ENCODE measurements at regions not wholly inside any gene's neighbourhood (a gene's known extent, or its start where the extent isn't known, plus 50 kb on each side); places are given as distances from the start of the nearest gene placed in this dataset.

GRCh38 chr12:58202933-58203718, 261.8 kb downstream of the ATP23 start:
- Histone ChIP-seq H3K27ac (ENCODE audit: low read depth, low read length) (no peak overlapping the region), H3K4me1 (ENCODE audit: insufficient read depth, low read length) (no peaks in the 10 kb centered on the region), H3K36me3 (ENCODE audit: insufficient read depth, low read length) (no peaks in the 10 kb centered on the region), H3K9me3 (ENCODE audit: low read length) (no peaks in the 10 kb centered on the region), H3K9ac (ENCODE audit: low read length) (no peak overlapping the region), H3K4me3 (ENCODE audit: low read depth in 1 of 2, low read length in 2 of 2) (no peak overlapping the region), H3K27me3 (ENCODE audit: control insufficient read depth in 1 of 2, insufficient read depth in 2 of 2, low read length in 2 of 2) (no peaks in the 10 kb centered on the region)

GRCh38 chr12:58204071-58204470, 262.7 kb downstream of the ATP23 start:
- Histone ChIP-seq H3K4me1 (ENCODE audit: insufficient read depth, low read length) (no peaks in the 10 kb centered on the region), H3K9ac (ENCODE audit: low read length) (no peak overlapping the region), H3K27ac (ENCODE audit: low read depth, low read length) (no peak overlapping the region), H3K9me3 (ENCODE audit: low read length) (no peaks in the 10 kb centered on the region), H3K36me3 (ENCODE audit: insufficient read depth, low read length) (no peaks in the 10 kb centered on the region), H3K4me3 (ENCODE audit: low read depth in 1 of 2, low read length in 2 of 2) (no peak overlapping the region), H3K27me3 (ENCODE audit: control insufficient read depth in 1 of 2, insufficient read depth in 2 of 2, low read length in 2 of 2) (no peaks in the 10 kb centered on the region)

- H3K36me3 ChIP-seq (ENCODE audit: insufficient read depth, low read length) = no peaks in the 10 kb centered on the region
- H3K4me1 ChIP-seq (ENCODE audit: insufficient read depth, low read length) = no peaks in the 10 kb centered on the region
- no peaks in the 10 kb centered on the region for H3K27me3 ChIP-seq (ENCODE audit: control insufficient read depth in 1 of 2, insufficient read depth in 2 of 2, low read length in 2 of 2)
- H3K9ac ChIP-seq (ENCODE audit: low read length) = no peak overlapping the region
- H3K27ac ChIP-seq (ENCODE audit: low read depth, low read length) = no peak overlapping the region
- H3K9me3 ChIP-seq (ENCODE audit: low read length) = no peaks in the 10 kb centered on the region
- no peak overlapping the region for H3K4me3 ChIP-seq (ENCODE audit: low read depth in 1 of 2, low read length in 2 of 2)
Measured at GRCh38 chr12:58206876-58207275, 265.5 kb downstream of the ATP23 start.

GRCh38 chr12:58211211-58211610, 269.8 kb downstream of the ATP23 start:
- Histone ChIP-seq H3K9me3 (ENCODE audit: low read length) (no peaks in the 10 kb centered on the region), H3K9ac (ENCODE audit: low read length) (no peak overlapping the region), H3K27me3 (ENCODE audit: control insufficient read depth in 1 of 2, insufficient read depth in 2 of 2, low read length in 2 of 2) (no peaks in the 10 kb centered on the region), H3K4me1 (ENCODE audit: insufficient read depth, low read length) (no peaks in the 10 kb centered on the region), H3K27ac (ENCODE audit: low read depth, low read length) (no peak overlapping the region), H3K36me3 (ENCODE audit: insufficient read depth, low read length) (no peaks in the 10 kb centered on the region), H3K4me3 (ENCODE audit: low read depth in 1 of 2, low read length in 2 of 2) (no peak overlapping the region)

- no peak overlapping the region for H3K27ac ChIP-seq (ENCODE audit: low read depth, low read length)
- no peak overlapping the region for H3K4me3 ChIP-seq (ENCODE audit: low read depth in 1 of 2, low read length in 2 of 2)
- H3K36me3 ChIP-seq (ENCODE audit: insufficient read depth, low read length) = no peaks in the 10 kb centered on the region
- no peaks in the 10 kb centered on the region for H3K4me1 ChIP-seq (ENCODE audit: insufficient read depth, low read length)
- H3K9me3 ChIP-seq (ENCODE audit: low read length) = no peaks in the 10 kb centered on the region
- no peak overlapping the region for H3K9ac ChIP-seq (ENCODE audit: low read length)
- H3K27me3 ChIP-seq (ENCODE audit: control insufficient read depth in 1 of 2, insufficient read depth in 2 of 2, low read length in 2 of 2) = no peaks in the 10 kb centered on the region
Measured at GRCh38 chr12:58217130-58217529, 275.8 kb downstream of the ATP23 start.

- H3K4me1 ChIP-seq (ENCODE audit: insufficient read depth, low read length) = no peaks in the 10 kb centered on the region
- no peak overlapping the region for H3K9ac ChIP-seq (ENCODE audit: low read length)
- no peaks in the 10 kb centered on the region for H3K27me3 ChIP-seq (ENCODE audit: control insufficient read depth in 1 of 2, insufficient read depth in 2 of 2, low read length in 2 of 2)
- H3K27ac ChIP-seq (ENCODE audit: low read depth, low read length) = no peak overlapping the region
- H3K4me3 ChIP-seq (ENCODE audit: low read depth in 1 of 2, low read length in 2 of 2) = no peak overlapping the region
- H3K9me3 ChIP-seq (ENCODE audit: low read length) = no peaks in the 10 kb centered on the region
- H3K36me3 ChIP-seq (ENCODE audit: insufficient read depth, low read length) = no peaks in the 10 kb centered on the region
Measured at GRCh38 chr12:58224536-58225105, 283.3 kb downstream of the ATP23 start.

GRCh38 chr12:58225203-58225877, 284.0 kb downstream of the ATP23 start:
- Histone ChIP-seq H3K4me3 (ENCODE audit: low read depth in 1 of 2, low read length in 2 of 2) (no peak overlapping the region), H3K4me1 (ENCODE audit: insufficient read depth, low read length) (no peaks in the 10 kb centered on the region), H3K9me3 (ENCODE audit: low read length) (no peaks in the 10 kb centered on the region), H3K9ac (ENCODE audit: low read length) (no peak overlapping the region), H3K36me3 (ENCODE audit: insufficient read depth, low read length) (no peaks in the 10 kb centered on the region), H3K27me3 (ENCODE audit: control insufficient read depth in 1 of 2, insufficient read depth in 2 of 2, low read length in 2 of 2) (no peaks in the 10 kb centered on the region), H3K27ac (ENCODE audit: low read depth, low read length) (no peak overlapping the region)

GRCh38 chr12:58233886-58234285, 292.5 kb downstream of the ATP23 start:
- H3K4me1 ChIP-seq (ENCODE audit: insufficient read depth, low read length) = no peaks in the 10 kb centered on the region
- H3K9ac ChIP-seq (ENCODE audit: low read length) = no peak overlapping the region
- H3K27ac ChIP-seq (ENCODE audit: low read depth, low read length) = no peak overlapping the region
- H3K36me3 ChIP-seq (ENCODE audit: insufficient read depth, low read length) = no peaks in the 10 kb centered on the region
- no peaks in the 10 kb centered on the region for H3K9me3 ChIP-seq (ENCODE audit: low read length)
- H3K4me3 ChIP-seq (ENCODE audit: low read depth in 1 of 2, low read length in 2 of 2) = no peak overlapping the region
- no peaks in the 10 kb centered on the region for H3K27me3 ChIP-seq (ENCODE audit: control insufficient read depth in 1 of 2, insufficient read depth in 2 of 2, low read length in 2 of 2)

GRCh38 chr12:58238411-58238810, 297.0 kb downstream of the ATP23 start:
- no peaks in the 10 kb centered on the region for H3K36me3 ChIP-seq (ENCODE audit: insufficient read depth, low read length)
- no peaks in the 10 kb centered on the region for H3K9me3 ChIP-seq (ENCODE audit: low read length)
- no peak overlapping the region for H3K4me3 ChIP-seq (ENCODE audit: low read depth in 1 of 2, low read length in 2 of 2)
- no peaks in the 10 kb centered on the region for H3K4me1 ChIP-seq (ENCODE audit: insufficient read depth, low read length)
- H3K27me3 ChIP-seq (ENCODE audit: control insufficient read depth in 1 of 2, insufficient read depth in 2 of 2, low read length in 2 of 2) = no peaks in the 10 kb centered on the region
- H3K27ac ChIP-seq (ENCODE audit: low read depth, low read length) = no peak overlapping the region
- H3K9ac ChIP-seq (ENCODE audit: low read length) = no peak overlapping the region

- H3K27me3 ChIP-seq (ENCODE audit: control insufficient read depth in 1 of 2, insufficient read depth in 2 of 2, low read length in 2 of 2) = no peaks in the 10 kb centered on the region
- H3K9me3 ChIP-seq (ENCODE audit: low read length) = no peaks in the 10 kb centered on the region
- no peaks in the 10 kb centered on the region for H3K4me1 ChIP-seq (ENCODE audit: insufficient read depth, low read length)
- no peak overlapping the region for H3K4me3 ChIP-seq (ENCODE audit: low read depth in 1 of 2, low read length in 2 of 2)
- H3K36me3 ChIP-seq (ENCODE audit: insufficient read depth, low read length) = no peaks in the 10 kb centered on the region
- no peak overlapping the region for H3K9ac ChIP-seq (ENCODE audit: low read length)
- H3K27ac ChIP-seq (ENCODE audit: low read depth, low read length) = no peak overlapping the region
Measured at GRCh38 chr12:58241099-58241498, 299.7 kb downstream of the ATP23 start.

GRCh38 chr12:58242796-58243630, 301.6 kb downstream of the ATP23 start:
- no peaks in the 10 kb centered on the region for H3K4me1 ChIP-seq (ENCODE audit: insufficient read depth, low read length)
- H3K27ac ChIP-seq (ENCODE audit: low read depth, low read length) = no peak overlapping the region

More at GRCh38 chr12:58242796-58243630, 301.6 kb downstream of the ATP23 start:
- no peaks in the 10 kb centered on the region for H3K36me3 ChIP-seq (ENCODE audit: insufficient read depth, low read length)
- no peak overlapping the region for H3K4me3 ChIP-seq (ENCODE audit: low read depth in 1 of 2, low read length in 2 of 2)
- H3K9ac ChIP-seq (ENCODE audit: low read length) = no peak overlapping the region
- no peaks in the 10 kb centered on the region for H3K9me3 ChIP-seq (ENCODE audit: low read length)
- H3K27me3 ChIP-seq (ENCODE audit: control insufficient read depth in 1 of 2, insufficient read depth in 2 of 2, low read length in 2 of 2) = no peaks in the 10 kb centered on the region
